ENCODE measurements at regions not wholly inside any gene's neighbourhood (a gene's known extent, or its start where the extent isn't known, plus 50 kb on each side); places are given as distances from the start of the nearest gene placed in this dataset.

DNA sequence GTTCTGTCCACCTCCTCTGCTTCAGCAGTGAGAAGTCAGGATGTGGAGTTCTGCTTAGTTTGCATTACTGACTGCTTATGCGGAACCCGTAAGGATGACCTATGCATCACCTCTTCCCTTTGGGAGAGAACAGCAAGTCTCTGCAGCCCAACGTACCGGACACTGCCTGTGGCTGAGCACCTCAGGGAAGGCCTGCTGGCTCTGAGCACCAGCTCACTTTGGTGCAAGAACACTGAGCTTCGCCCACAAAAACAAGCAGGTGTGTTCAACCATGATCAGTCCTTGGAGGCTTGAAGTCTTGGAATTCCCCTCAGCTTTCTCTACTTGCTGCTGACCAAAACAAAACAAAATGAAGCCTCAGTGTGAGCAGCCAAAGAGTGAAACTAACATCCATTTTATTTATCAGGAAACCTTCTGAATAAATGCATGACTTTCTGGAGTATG is 52.7 kb upstream of the NCK2 start:
- no peak for DNase-seq (ENCODE audit: low read depth)

DNA sequence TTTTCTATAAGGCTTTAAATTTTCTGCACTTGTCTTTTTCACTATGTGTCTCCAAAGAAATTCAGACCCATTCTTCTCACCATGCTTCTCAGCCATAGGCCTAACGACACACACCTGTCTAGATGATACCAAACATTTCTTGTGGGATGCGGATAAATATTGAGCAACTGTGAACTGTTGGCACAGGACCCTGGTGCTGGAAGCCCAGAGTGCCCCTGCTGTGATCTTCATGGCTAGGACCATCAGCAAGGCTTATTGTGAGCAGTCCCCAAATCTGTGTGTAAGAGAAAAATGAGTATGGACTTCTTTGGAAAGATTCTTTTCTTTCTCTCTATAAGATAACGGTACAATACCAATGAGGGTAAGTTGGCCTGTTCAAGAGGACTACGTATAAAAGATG is 54.1 kb upstream of the NCK2 start:
- no peak overlapping the region for H3K4me3 ChIP-seq (ENCODE audit: low read depth, low read length)
- no peak for DNase-seq (ENCODE audit: low read depth)
- TF ChIP-seq, protein P1, sequence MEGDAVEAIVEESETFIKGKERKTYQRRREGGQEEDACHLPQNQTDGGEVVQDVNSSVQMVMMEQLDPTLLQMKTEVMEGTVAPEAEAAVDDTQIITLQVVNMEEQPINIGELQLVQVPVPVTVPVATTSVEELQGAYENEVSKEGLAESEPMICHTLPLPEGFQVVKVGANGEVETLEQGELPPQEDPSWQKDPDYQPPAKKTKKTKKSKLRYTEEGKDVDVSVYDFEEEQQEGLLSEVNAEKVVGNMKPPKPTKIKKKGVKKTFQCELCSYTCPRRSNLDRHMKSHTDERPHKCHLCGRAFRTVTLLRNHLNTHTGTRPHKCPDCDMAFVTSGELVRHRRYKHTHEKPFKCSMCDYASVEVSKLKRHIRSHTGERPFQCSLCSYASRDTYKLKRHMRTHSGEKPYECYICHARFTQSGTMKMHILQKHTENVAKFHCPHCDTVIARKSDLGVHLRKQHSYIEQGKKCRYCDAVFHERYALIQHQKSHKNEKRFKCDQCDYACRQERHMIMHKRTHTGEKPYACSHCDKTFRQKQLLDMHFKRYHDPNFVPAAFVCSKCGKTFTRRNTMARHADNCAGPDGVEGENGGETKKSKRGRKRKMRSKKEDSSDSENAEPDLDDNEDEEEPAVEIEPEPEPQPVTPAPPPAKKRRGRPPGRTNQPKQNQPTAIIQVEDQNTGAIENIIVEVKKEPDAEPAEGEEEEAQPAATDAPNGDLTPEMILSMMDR (IDR thresholded peaks at IDR 0.05; ENCODE audit: low read depth, low read length, missing control alignments) = no peak

More for the DNA sequence above, 52.7 kb upstream of the NCK2 start:
- TF ChIP-seq, protein P1 (IDR thresholded peaks at IDR 0.05; ENCODE audit: low read depth, low read length, missing control alignments) = no peak
- no peak overlapping the region for H3K4me3 ChIP-seq (ENCODE audit: low read depth, low read length)

- no peak overlapping the region for H3K4me3 ChIP-seq (ENCODE audit: low read depth, low read length)
- no peak for DNase-seq (ENCODE audit: low read depth)
- TF ChIP-seq, protein P1 (IDR thresholded peaks at IDR 0.05; ENCODE audit: low read depth, low read length, missing control alignments) = no peak
Observed at GRCh38 chr2:105689484-105689883, 55.2 kb upstream of the NCK2 start.

- TF ChIP-seq, protein P1 (IDR thresholded peaks at IDR 0.05; ENCODE audit: low read depth, low read length, missing control alignments) = no peak
- no peak for DNase-seq (ENCODE audit: low read depth)
- H3K4me3 ChIP-seq (ENCODE audit: low read depth, low read length) = no peak overlapping the region
Observed at GRCh38 chr2:105688946-105689345, 55.8 kb upstream of the NCK2 start.

DNA sequence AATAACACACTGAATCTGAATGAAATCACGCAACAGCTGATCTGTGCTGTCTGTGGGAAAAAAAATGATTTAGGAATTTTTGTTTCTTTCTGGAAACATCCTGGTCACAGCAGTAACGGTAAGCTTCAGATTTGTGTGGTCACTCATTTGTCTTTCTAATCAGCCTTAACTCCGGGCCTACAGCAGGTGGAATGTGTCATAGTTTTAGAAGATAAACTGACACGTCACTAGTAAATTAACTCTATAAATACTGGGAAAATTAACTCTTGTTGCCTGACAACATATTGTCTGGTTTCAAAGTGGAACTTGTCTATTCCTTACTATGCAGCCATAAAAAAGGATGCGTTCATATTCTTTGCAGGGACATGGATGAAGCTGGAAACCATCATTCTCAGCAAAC is 58.1 kb upstream of the NCK2 start:
- TF ChIP-seq, protein P1 (IDR thresholded peaks at IDR 0.05; ENCODE audit: low read depth, low read length, missing control alignments) = no peak
- no peak for DNase-seq (ENCODE audit: low read depth)
- no peak overlapping the region for H3K4me3 ChIP-seq (ENCODE audit: low read depth, low read length)

GRCh38 chr2:105683011-105683492 is 61.7 kb upstream of the NCK2 start:
- no peak overlapping the region for H3K4me3 ChIP-seq (ENCODE audit: low read depth, low read length)
- no peak for DNase-seq (ENCODE audit: low read depth)
- TF ChIP-seq, protein P1 (IDR thresholded peaks at IDR 0.05; ENCODE audit: low read depth, low read length, missing control alignments) = no peak

GRCh38 chr2:105682401-105682800 is 62.3 kb upstream of the NCK2 start:
- TF ChIP-seq, protein P1 (IDR thresholded peaks at IDR 0.05; ENCODE audit: low read depth, low read length, missing control alignments) = no peak
- no peak for DNase-seq (ENCODE audit: low read depth)
- no peak overlapping the region for H3K4me3 ChIP-seq (ENCODE audit: low read depth, low read length)
